NCI-H2107 (cell line): ENCODE measurements at regions not wholly inside any gene's neighbourhood (a gene's known extent, or its start where the extent isn't known, plus 50 kb on each side); places are given as distances from the start of the nearest gene placed in this dataset.
"Not testable (repeated sequence)": the region's sequence is repeated elsewhere in the genome, so short reads cannot be mapped to it uniquely, and the experiment has no call there.

Source experiments
- DNase-seq: peaks from one replicate; lab custom pipeline; 2025; lab: John Stamatoyannopoulos, UW

DNA sequence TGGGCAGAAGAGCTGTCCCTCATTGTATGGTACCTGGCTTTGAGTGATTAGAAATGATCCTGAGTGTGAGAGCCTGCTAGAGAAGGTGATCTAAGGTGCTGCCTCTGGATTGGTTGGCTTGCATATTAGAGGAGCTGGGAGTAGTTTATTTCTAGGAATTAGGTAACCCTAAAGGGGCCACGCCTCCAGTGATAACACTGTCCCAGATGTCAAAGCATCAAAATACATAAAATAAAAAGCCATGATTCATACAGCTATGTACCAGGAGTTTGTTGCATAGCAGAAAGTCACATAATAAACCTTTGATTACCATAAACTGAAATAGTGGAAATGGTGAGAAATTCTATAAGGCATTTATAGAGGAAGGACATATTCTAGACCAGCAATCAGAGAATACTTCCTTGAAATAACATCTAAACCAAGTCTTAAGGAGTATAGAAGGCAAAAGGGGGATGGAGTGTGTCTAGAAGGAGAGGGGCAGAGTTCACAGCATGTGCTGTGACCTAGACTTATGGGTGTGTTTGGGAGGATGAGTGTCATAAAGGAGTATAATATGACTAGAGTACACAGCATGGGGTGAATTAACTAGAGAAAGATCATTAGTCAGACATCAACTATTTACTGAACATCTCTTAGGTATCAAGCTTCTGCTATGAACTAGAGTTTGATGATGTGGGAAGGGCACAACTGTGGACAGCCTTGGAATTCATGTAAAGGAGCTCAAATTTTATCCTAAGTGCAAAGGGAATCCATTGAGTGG lies 686.4 kb downstream of the GALC start:
- no peak for DNase-seq

DNA sequence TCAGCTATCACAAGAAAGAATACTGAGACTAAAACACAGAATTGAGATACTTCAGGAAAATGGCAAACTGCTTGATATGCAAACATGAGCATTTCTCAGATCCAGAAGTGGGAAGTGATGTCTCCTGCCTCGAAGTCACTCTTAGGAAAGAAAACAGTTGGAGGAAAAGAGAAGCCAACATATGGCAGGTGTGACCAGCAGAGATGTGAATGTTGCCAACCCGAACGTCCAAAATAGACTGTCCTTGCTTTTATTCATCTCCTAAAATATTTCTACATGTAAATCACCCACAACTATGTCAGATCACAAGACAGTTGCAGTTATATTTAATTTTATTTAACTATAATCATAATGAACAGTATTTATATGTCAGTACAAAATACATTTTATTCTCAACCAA lies 687.6 kb downstream of the GALC start:
- DNase-seq: no peak

DNA sequence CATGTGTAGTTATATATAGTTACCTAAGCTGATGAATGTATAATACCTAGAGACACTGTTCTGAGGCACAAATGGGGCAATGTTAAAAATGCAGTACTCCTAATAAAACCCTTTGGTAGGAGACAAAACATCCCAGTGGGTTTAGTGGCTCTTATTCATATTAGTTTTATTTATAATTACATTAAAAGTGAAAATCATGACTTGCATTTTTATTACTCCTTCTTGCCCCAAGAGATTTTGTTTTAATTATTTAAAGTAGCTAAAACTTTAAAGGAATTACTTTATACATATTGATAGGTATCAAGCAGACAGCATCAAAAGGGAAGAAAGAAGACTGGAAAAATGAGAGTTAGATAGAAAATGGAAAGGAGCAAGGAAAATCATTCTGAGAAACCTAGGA lies 688.6 kb downstream of the GALC start:
- DNase-seq: no peak

DNA sequence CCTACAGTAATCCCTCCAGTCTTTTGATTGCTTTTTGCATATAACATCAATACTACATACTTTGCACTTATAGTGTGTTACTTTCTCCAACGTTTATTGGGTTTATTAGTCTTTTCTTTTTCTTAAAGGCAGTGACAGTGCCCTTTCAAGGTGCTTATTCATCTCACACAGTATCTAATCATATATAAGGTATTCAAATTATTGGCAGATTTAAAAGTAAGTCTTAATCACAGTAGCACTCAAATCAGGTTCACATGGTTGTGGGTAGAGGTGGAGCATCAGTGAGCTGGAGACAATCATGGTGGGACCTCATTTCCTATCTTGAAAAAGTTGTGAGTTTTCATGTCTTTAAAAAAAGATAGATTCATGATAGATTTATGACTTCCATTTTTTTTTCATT lies 706.2 kb downstream of the GALC start:
- DNase-seq: no peak

DNA sequence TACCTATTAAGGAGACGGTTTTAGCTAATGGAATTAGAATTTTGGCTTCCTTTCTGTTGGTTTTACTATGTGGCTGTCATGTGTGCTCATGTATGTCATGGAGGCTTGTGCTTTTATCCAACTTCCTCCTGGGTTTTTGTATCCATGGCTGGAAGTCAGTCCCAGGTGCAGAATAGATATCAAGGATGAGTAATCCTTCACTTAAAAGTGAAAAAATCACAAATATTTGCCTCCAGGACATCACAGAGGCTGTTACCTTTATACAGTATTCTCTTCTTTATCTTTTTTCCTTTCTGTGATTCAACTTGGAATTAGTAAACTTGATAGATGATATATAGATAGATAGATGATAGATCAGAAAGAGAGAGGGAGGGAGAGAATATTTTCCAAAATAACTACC lies 706.8 kb downstream of the GALC start:
- DNase-seq: no peak

DNA sequence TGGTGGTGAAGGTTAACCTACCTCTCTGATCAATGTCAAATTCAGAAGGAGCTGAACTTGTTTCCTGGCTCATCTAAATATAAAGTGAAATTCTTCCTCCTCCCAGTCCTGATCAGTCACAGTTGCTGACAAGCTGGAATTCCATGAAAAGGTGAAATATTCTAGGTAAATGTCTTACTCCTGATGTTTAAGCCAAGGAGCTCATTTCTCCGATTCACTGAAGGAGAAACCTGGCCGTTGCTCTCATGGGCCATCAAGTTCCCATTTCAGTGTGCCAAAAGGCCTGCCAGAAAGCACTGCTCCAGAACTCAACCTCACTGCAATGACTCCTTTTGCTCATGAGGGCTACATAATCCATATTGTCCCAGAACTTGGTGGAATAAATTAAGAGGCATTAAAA lies 707.5 kb downstream of the GALC start:
- no peak for DNase-seq

DNA sequence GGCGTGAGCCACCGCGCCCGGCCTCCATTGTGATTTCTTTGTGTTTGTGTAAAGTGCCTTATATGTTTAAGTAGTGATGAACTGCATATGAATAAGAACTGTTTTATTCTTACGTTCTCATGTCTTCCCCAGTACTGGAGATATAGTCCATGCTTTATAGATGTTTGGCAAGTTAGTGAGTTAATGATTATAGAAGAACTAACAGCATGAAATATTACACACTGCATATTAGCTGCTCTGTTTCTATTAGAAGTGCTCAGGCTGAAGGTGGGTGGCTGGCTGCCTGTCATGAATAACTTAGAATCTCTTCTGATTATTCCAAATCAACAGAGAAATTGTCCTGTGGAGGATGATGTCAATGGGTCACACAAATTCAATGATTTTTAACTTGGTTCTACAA lies 709.4 kb downstream of the GALC start:
- no peak for DNase-seq

DNA sequence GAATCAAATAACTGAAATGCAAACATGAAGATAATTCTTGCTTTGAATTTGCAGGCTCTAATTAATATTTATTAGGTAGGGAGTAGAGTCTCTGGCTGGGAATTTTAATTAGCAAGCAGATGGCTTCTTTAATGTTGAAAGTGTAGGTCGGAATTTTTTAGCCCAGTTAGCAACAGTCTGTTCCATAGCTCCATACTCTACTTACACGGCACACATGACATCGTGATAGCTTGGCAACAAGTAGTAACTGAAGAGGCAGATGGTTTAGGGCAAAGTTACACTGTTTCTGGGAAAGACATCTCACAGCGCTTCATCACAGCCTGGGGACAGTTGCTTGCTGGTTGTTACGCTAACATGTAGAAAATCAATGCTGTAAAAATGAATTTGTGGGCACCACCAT lies 710.7 kb downstream of the GALC start:
- DNase-seq: no peak

DNA sequence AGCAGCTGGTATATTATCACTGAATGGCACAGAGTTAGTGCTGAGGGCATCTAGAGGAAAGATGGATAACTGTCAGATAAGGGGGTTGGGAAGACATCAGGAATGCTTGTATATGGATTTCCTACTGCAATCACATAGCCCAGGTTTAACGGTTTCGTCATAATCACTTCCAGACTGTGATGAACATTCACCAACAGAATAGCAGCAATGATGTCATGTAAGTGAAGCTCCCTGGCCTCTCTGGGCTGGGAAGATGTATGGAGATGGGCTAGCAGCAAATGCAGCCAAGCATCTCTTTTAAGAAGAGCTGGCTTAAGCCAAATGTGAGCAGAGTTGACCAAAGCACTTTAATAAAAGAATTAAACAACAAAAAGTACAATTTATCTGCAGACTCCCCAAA lies 714.6 kb downstream of the GALC start:
- no peak for DNase-seq

DNA sequence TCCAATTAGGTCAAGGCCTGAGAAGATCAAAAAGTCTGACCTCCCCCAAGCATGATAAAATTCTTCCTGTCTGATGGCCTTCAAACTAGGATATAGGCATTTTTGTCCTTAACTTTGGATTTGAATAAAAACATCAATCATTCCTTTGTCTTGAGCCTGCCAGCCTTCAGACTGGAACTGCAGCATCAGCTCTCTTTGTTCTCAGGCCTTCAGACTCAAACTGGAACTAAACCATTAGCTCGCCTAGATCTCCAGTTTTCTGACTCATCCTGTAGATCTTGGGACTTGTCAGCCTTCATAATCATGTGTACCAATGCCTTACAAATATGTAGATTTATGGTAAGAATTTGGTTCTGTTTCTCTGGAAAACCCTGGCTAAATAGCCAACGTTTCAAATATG lies 721.7 kb downstream of the GALC start:
- DNase-seq: no peak

DNA sequence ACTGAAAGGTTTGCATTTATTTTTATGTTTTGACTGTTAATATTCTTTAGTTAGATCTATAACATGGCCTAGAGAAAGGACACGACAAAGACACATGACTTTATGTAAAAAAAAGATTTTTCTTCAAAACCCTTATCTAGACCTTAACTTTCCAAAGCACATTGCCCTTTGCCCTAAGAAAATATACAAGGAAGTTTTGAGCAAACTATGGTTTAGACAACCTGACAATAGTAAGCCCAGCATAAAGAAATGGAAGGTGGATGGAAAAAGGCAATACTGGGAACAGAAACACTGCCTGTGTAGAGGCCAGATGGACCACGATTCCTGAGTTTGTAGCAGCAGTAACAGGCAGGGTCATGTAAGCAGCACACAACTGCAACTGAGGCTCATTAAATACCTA lies 724.0 kb downstream of the GALC start:
- no peak for DNase-seq

DNA sequence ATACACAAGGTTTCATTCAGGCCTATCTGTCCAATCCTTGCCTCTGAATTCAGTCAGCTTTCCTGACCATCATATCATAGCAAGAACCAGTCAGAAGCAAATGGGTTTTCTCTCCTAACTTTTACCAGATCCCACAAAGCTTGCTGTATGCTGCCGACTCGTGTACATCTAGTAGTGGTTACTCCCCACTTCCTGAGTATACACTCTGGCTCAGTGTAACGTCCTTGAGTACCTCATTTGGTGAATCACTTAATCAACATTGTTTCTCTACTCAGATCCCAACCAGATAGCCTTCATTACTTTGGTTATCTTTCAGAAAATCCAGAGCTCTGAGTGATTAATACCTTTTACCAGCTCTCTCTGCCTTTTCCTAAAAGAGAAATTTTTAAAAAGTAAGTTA lies 728.2 kb downstream of the GALC start:
- no peak for DNase-seq

DNA sequence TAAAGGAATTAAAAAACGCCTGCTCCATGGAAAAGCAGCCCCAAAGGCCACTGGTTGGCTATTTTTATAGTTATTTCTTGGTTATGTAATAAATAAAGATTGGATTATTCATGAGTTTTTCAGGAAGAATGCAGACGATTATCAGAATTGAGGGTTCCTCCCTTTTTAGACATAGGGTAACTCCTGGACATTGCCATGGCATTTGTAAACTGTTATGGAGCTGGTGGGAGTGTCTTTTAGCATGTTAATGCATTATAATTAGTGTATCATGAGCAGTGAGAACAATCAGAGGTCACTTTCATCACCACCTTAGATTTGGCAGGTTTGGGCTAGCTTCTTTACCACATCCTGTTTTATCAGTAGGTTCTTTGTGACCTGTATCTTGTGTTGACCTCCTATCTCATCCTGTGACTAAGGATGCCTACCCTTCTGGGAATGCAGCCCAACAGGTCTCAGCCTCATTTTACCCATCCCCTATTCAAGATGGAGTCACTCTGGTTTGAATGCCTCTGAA lies 728.7 kb downstream of the GALC start:
- DNase-seq: no peak

DNA sequence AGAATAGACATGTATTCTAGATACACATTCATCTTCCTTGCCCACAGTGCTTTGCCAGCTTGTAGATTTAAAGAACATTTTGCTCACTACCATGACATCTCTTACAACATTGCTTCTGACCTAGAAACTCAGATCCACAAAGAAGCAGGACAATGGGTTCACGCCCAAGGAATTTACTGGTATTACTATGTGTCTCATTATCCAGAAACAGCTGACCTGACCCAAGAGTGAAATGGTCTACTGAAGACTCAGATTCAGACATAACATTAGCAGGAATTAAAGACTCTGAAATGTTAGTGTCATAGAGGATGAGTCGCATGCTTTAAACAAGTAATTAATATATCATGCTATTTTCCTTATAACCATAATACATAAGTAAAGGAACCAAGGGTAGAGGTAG lies 731.4 kb downstream of the GALC start:
- DNase-seq: no peak

DNA sequence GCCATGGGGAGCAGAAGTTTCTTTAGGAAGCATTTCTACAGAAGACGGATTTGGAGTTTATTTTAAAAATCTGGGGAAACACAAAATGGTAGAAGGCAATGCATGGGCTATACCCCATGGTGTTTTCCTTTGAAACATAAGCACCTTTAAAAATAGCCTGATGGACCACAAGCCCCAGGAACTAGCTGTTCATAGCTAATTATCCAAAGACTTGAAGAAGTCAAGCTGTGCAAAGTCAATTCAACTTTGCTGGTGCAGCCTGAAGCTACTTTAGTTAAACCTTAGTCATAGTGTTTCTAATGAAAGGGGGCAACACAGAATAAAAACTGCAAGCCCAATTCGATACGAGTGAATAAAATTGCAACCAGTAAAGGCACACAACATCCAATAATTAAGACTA lies 732.5 kb downstream of the GALC start:
- DNase-seq: no peak

DNA sequence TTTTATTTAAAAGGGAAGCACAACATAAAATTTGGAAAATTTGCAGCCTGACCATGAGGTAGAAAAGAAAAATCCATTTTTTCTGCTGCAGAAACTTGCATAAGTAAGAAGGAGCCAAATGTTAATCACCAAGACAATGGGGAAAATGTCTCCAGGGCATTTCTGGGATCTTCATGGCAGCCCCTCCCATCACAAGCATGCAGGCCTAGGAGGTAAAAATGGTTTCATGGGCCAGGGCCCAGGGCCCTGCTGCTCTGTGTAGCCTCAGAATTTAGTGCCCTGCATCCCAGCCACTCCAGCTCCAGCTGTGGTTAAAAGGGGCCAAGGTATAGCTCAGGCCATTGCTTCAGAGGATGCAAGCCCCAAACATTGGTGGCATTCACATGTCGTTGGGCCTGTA lies 735.6 kb downstream of the GALC start:
- no peak for DNase-seq

DNA sequence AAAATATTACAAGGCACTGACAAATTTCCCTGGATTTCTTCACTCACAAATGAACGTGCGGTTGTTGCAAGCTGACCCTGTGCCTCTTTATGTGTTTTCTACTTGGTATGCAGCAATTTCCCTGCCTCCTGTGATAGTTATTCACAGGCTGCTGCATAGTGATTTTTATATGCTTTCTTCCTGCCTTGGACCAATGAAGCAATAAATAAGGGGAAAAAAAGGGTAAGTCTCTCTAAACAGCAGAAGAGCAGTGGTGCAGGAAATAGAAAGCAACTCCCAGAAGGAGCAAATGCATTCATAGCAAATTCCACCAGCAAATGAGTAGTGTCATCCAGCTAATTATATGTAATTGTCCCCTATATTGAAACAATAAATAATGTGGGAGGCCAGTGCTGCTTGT lies 737.9 kb downstream of the GALC start:
- no peak for DNase-seq

DNA sequence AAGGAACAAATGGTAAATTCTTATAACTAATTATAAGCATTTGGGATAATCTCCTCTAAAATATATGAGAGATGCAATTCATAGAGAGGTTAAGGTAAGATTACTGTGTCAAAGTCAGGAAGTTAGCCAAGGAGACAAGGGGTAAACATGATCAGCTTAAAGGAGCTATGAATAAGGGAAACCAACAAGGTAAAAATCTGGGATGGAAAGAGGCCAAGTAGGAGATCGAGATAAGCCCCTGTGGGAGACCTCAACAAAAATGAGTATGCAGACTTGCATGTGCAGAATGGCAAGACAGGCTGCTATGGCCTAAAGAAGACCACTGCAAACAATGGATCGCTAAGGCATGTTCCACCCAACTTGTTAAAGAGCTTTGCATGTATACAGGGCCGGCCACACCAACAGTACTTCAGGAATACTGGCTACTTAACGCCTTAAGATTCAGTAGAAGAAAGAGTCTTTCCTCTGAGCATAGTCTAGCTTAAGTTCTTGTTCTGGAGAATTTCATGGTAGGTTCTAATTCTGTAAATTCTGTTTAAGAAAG lies 738.6 kb downstream of the GALC start:
- no peak for DNase-seq

DNA sequence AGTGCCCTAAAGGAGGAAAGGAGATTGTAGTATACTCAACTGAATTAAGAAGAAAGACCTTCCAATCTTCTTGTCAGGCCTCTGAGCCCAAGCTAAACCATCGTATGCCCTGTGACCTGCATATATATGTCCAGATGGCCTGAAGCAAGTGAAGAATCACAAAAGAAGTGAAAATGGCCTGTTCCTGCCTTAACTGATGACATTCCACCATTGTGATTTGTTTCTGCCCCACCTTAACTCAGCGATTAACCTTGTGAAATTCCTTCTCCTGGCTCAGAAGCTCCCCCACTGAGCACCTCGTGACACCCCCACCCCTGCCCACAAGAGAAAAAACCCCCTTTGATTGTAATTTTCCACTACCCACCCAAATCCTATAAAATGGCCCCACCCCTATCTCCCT lies 739.2 kb downstream of the GALC start:
- not testable (repeated sequence) for DNase-seq

DNA sequence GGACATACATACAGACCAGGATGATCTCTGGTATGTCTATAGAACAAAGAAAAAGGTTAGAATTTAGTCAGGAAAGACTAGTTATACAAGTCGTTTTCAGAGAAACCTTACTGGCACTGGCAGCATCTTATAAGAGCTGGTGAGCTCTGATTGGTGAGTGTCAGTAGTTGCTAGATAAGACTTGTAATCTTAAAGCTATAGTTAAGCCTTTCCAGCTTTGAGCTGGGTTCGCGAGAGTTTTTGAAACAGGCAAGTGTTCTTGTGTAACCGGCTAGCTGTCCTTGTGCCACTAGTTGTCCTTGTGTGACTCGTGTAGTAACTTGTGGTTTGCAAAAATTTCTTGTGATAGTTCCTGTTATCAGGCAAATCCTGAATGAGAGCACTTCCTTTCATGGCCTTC lies 740.9 kb downstream of the GALC start:
- DNase-seq: no peak

DNA sequence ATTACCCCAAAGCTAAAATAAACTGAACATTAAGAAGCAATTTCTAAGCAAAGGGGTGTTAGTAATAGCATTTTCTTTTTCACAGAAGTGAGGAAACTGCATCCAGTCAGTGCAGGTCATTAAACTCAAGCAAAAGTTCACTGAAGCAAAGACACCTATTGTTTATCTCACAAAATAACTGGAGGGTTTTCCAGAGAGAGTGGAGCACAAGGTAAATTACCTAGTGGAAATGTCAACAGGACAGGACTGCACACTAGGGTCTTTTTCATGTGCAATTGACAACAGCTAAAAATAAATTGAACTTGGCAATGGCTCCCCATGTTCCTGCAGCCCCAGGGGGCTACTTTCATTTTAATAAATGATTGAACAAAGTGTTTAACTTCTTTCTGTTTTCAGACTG lies 742.0 kb downstream of the GALC start:
- DNase-seq: no peak

DNA sequence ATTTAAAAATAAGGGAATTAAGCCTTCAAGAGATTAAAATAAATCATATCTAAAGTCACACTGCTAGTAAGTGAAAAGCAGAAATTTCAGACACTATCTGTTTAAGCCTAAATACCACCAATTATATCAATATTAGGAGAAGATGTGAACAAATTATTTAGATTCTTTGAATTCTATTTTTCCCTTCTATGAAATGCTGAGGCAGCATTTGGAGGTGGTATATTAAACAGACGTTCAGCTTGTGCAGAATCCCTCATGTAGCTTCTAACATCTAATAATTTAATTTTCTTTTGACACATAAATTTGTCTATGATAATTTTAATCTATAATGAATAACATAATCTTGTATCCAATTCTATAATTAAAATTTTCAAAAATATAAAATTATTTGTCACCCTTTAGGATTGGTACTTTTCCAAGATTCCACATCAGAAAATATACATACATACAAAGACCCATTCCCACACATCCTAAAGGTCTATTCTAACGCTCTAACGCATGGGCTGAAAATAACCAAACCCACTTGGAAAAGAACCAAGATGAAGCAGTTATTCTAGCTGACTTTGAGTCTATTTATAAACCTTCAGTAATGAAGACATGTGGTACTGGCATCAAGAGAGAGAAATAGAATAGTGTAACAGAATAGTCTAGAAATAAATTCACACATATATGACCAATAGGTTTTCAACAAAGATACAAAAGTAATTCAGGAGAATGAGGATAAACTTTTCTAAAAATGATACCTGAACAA lies 751.8 kb downstream of the GALC start:
- no peak for DNase-seq

DNA sequence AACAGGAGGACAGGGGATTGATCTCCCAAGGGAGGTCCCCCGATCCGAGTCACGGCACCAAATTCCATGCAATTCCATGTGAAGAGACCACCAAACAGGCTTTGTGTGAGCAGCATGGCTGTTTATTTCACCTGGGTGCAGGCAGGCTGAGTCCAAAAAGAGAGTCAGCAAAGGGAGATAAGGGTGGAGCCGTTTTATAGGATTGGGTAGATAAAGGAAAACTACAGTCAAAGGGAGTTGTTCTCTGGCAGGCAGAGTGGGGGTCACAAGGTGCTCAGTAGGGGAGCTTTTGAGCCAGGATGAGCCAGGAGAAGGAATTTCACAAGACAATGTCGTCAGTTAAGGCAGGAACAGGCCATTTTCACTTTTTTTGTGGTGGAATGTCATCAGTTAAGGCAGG lies 752.7 kb downstream of the GALC start:
- DNase-seq: not testable (repeated sequence)
